ENCODE measurements at regions not wholly inside any gene's neighbourhood (a gene's known extent, or its start where the extent isn't known, plus 50 kb on each side); places are given as distances from the start of the nearest gene placed in this dataset.

GRCh38 chr10:131725581-131726069 is 175.2 kb upstream of the PPP2R2D start:
- TF ChIP-seq CTCF (IDR thresholded peaks at IDR 0.05; ENCODE audit: low read depth, low read length, poor library complexity, severe bottlenecking) (no peak), EZH2phosphoT487 (IDR thresholded peaks at IDR 0.05; ENCODE audit: borderline replicate concordance, low read length) (no peak)

Data from DOHH2 (cell line).